GM23338 (cell line): ENCODE measurements at regions not wholly inside any gene's neighbourhood (a gene's known extent, or its start where the extent isn't known, plus 50 kb on each side); places are given as distances from the start of the nearest gene placed in this dataset.

Experiments used
- ATAC-seq: fragments of 200-7000 bp; cut with Tn5 transposase; 3 replicates; pipeline ENCODE4 v1.9.1; 2020
- DNase-seq: peaks from one replicate; pipeline ENCODE4 v3.0.0-alpha.2; 2015; ENCODE audit warnings: low spot score
- H2AFZ ChIP-seq: fragments of 200-600 bp; sonication (generic); 2 replicates; pipeline ENCODE4 v1.8.0; 2016; ENCODE audit warnings: antibody characterized with exemption, mild to moderate bottlenecking, moderate library complexity
- H3F3A ChIP-seq: fragments of 200-600 bp; sonication (generic); replicated peaks from 2 replicates; pipeline ENCODE4 v1.8.0; 2017; ENCODE audit warnings: antibody characterized with exemption, mixed run types, low read depth
- H3K27ac ChIP-seq: fragments of 200-600 bp; sonication (generic); 2 replicates; pipeline ENCODE4 v1.6.1; 2016; ENCODE audit warnings: low read depth
- H3K27me3 ChIP-seq: fragments of 200-600 bp; sonication (generic); 2 replicates; pipeline ENCODE4 v1.8.0; 2016; ENCODE audit warnings: mild to moderate bottlenecking, mixed run types, moderate library complexity; ENCODE audit not compliant: insufficient read depth
- H3K36me3 ChIP-seq: fragments of 200-600 bp; sonication (generic); 2 replicates; pipeline ENCODE4 v1.8.0; 2016; ENCODE audit warnings: mild to moderate bottlenecking; ENCODE audit not compliant: insufficient read depth
- H3K4me1 ChIP-seq: fragments of 200-600 bp; sonication (generic); 2 replicates; pipeline ENCODE4 v1.8.0; 2016; ENCODE audit warnings: mild to moderate bottlenecking, moderate library complexity; ENCODE audit not compliant: insufficient read depth
- H3K4me2 ChIP-seq: fragments of 200-600 bp; sonication (generic); 2 replicates; pipeline ENCODE4 v1.7.1; 2017; ENCODE audit warnings: mixed run types
- H3K4me3 ChIP-seq: fragments of 200-600 bp; sonication (generic); 2 replicates; pipeline ENCODE4 v1.6.1; 2016; ENCODE audit warnings: mixed run types
- H3K79me2 ChIP-seq: fragments of 200-600 bp; sonication (generic); replicated peaks from 2 replicates; pipeline ENCODE4 v1.8.0; 2017; ENCODE audit warnings: mild to moderate bottlenecking; ENCODE audit not compliant: insufficient read depth
- H3K9me2 ChIP-seq: fragments of 200-600 bp; sonication (generic); 2 replicates; pipeline ENCODE4 v1.8.0; 2017; ENCODE audit not compliant: insufficient read depth
- H4K20me1 ChIP-seq: fragments of 200-600 bp; sonication (generic); replicated peaks from 2 replicates; pipeline ENCODE4 v1.8.0; 2017; ENCODE audit warnings: mild to moderate bottlenecking; ENCODE audit not compliant: insufficient read depth
- H3K27ac Mint-ChIP-seq: 2 replicates; pipeline ENCODE4 v1.8.0; 2020; ENCODE audit warnings: inconsistent platforms, mild to moderate bottlenecking, moderate library complexity, mixed read lengths
- H3K27me3 Mint-ChIP-seq: 3 replicates; pipeline ENCODE4 v1.8.0; 2022; ENCODE audit warnings: low read depth, mild to moderate bottlenecking, moderate library complexity, mixed read lengths, inconsistent platforms; ENCODE audit not compliant: insufficient read depth, poor library complexity
- H3K36me3 Mint-ChIP-seq: 3 replicates; pipeline ENCODE4 v1.8.0; 2021; ENCODE audit warnings: low read depth, mild to moderate bottlenecking, inconsistent platforms, moderate library complexity, mixed read lengths
- H3K4me1 Mint-ChIP-seq: 3 replicates; pipeline ENCODE4 v1.8.0; 2020; ENCODE audit warnings: mild to moderate bottlenecking, inconsistent platforms, mixed read lengths
- H3K4me3 Mint-ChIP-seq: 3 replicates; pipeline ENCODE4 v1.8.0; 2021; ENCODE audit warnings: moderate library complexity, mild to moderate bottlenecking, inconsistent platforms, mixed read lengths
- H3K9me3 Mint-ChIP-seq: 3 replicates; pipeline ENCODE4 v1.8.0; 2020; ENCODE audit warnings: moderate library complexity, mild to moderate bottlenecking, inconsistent platforms, mixed read lengths
- CREB1 ChIP-seq: fragments of 250-450 bp; sonication (Bioruptor Pico); IDR thresholded peaks from 2 replicates; pipeline ENCODE4 v1.5.0; 2020; ENCODE audit warnings: low read depth, mild to moderate bottlenecking, moderate library complexity
- EZH2 ChIP-seq: fragments of 200-600 bp; sonication (generic); IDR thresholded peaks from one replicate; pipeline ENCODE4 v1.8.0; 2017; ENCODE audit warnings: antibody characterized with exemption, mild to moderate bottlenecking, low read depth; ENCODE audit not compliant: unreplicated experiment
- EZH2phosphoT487 ChIP-seq: fragments of 200-600 bp; sonication (generic); IDR thresholded peaks from one replicate; pipeline ENCODE4 v1.8.1; 2018; ENCODE audit warnings: antibody characterized with exemption; ENCODE audit not compliant: unreplicated experiment
- JUNB ChIP-seq: IDR thresholded peaks from one replicate; pipeline ENCODE4 v1.6.1; 2016; ENCODE audit warnings: antibody characterized with exemption; ENCODE audit not compliant: unreplicated experiment
- NANOG ChIP-seq: IDR thresholded peaks from 2 replicates; pipeline ENCODE4 v1.6.1; 2016; ENCODE audit warnings: antibody characterized with exemption, borderline replicate concordance
- POLR2AphosphoS5 ChIP-seq: IDR thresholded peaks from 2 replicates; pipeline ENCODE4 v1.6.1; 2016; ENCODE audit warnings: antibody characterized with exemption, low read depth
- STAT1 ChIP-seq: IDR thresholded peaks from one replicate; pipeline ENCODE4 v1.6.1; 2016; ENCODE audit warnings: antibody characterized with exemption; ENCODE audit not compliant: unreplicated experiment
- ZNF114 ChIP-seq: fragments of 250-450 bp; sonication (Bioruptor Pico); IDR thresholded peaks from 2 replicates; pipeline ENCODE4 v1.5.0; 2020; ENCODE audit warnings: mild to moderate bottlenecking, moderate library complexity
- ZNF331 ChIP-seq: fragments of 250-450 bp; sonication (Bioruptor Pico); IDR thresholded peaks from 2 replicates; pipeline ENCODE4 v1.5.0; 2020; ENCODE audit warnings: low read depth, mild to moderate bottlenecking, moderate library complexity
- TF ChIP-seq, protein P1 (sequence below): IDR thresholded peaks from 2 replicates; pipeline ENCODE4 v1.6.1; 2016; ENCODE audit warnings: antibody characterized with exemption
- TF ChIP-seq, protein P2 (sequence below): IDR thresholded peaks from one replicate; pipeline ENCODE4 v1.6.1; 2018; ENCODE audit warnings: antibody characterized with exemption; ENCODE audit not compliant: unreplicated experiment
- TF ChIP-seq, protein P3 (sequence below), 2 experiments: fragments of 200-600 bp in 1 of 2; sonication (generic) in 1 of 2; conservative IDR thresholded peaks; 2 replicates each; pipeline versions ENCODE4 v1.5.1 to v1.6.1; 2016 to 2017; ENCODE audit warnings: antibody characterized with exemption in 2 of 2, low read depth in 2 of 2, mild to moderate bottlenecking in 2 of 2, moderate library complexity in 1 of 2
- TF ChIP-seq, protein P4 (sequence below): fragments of 250-450 bp; sonication (Bioruptor Pico); IDR thresholded peaks from 2 replicates; pipeline ENCODE4 v1.5.0; 2020; ENCODE audit warnings: mild to moderate bottlenecking, moderate library complexity

DNA sequence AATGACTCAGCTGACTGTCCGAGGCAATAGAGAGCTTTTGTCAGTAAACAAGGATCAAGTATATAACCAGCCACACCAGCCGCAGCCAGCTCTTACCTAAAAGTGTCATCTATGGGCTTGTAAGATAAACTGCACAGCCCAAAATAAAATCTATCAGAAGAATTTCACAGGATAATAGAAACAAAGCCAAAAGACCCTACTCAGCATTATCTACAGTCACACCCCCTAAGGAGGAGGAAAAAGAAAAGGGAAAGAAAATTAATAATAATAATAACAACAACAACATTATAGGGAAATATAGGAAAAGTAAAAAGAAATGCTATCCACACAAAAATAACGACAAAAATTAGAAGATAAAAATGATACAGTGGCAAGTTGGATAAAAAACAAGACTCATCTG lies 1883.8 kb downstream of the OLFM4 start:
- H3K9me3 Mint-ChIP-seq: no peaks in the 10 kb centered on the region
- Histone ChIP-seq H3K27ac (no peak overlapping the region), H3K79me2 (no peaks in the 10 kb centered on the region), H2AFZ (no peak overlapping the region), H3F3A (no peaks in the 10 kb centered on the region), H3K4me3 (no peak overlapping the region), H3K4me2 (no peak overlapping the region), H3K36me3 (no peaks in the 10 kb centered on the region), H4K20me1 (no peaks in the 10 kb centered on the region), H3K4me1 (no peaks in the 10 kb centered on the region), H3K27me3 (no peaks in the 10 kb centered on the region), H3K9me2 (0 out of 2 replicates have a peak, but pooled peaks cover 3% of the 10 kb centered on the region)
- H3K27ac Mint-ChIP-seq: no peak overlapping the region; the same call in 1 of the 2 replicates
- DNase-seq: no peak
- no peak for ATAC-seq
- no peaks in the 10 kb centered on the region for H3K27me3 Mint-ChIP-seq
- peaks cover 5% of the 10 kb centered on the region; the same call in 2 of the 3 replicates for H3K36me3 Mint-ChIP-seq
- TF ChIP-seq, protein P1, sequence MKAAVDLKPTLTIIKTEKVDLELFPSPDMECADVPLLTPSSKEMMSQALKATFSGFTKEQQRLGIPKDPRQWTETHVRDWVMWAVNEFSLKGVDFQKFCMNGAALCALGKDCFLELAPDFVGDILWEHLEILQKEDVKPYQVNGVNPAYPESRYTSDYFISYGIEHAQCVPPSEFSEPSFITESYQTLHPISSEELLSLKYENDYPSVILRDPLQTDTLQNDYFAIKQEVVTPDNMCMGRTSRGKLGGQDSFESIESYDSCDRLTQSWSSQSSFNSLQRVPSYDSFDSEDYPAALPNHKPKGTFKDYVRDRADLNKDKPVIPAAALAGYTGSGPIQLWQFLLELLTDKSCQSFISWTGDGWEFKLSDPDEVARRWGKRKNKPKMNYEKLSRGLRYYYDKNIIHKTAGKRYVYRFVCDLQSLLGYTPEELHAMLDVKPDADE: no peak
- no peak for TF ChIP-seq JUNB
- no peak for TF ChIP-seq ZNF114 (CRISPR knock-in tag)
- no peak for TF ChIP-seq CREB1 (CRISPR knock-in tag)
- TF ChIP-seq, protein P2, sequence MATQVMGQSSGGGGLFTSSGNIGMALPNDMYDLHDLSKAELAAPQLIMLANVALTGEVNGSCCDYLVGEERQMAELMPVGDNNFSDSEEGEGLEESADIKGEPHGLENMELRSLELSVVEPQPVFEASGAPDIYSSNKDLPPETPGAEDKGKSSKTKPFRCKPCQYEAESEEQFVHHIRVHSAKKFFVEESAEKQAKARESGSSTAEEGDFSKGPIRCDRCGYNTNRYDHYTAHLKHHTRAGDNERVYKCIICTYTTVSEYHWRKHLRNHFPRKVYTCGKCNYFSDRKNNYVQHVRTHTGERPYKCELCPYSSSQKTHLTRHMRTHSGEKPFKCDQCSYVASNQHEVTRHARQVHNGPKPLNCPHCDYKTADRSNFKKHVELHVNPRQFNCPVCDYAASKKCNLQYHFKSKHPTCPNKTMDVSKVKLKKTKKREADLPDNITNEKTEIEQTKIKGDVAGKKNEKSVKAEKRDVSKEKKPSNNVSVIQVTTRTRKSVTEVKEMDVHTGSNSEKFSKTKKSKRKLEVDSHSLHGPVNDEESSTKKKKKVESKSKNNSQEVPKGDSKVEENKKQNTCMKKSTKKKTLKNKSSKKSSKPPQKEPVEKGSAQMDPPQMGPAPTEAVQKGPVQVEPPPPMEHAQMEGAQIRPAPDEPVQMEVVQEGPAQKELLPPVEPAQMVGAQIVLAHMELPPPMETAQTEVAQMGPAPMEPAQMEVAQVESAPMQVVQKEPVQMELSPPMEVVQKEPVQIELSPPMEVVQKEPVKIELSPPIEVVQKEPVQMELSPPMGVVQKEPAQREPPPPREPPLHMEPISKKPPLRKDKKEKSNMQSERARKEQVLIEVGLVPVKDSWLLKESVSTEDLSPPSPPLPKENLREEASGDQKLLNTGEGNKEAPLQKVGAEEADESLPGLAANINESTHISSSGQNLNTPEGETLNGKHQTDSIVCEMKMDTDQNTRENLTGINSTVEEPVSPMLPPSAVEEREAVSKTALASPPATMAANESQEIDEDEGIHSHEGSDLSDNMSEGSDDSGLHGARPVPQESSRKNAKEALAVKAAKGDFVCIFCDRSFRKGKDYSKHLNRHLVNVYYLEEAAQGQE: no peak
- no peak for TF ChIP-seq NANOG
- TF ChIP-seq EZH2: no peak
- no peak for TF ChIP-seq EZH2phosphoT487
- no peak for TF ChIP-seq POLR2AphosphoS5
- TF ChIP-seq, protein P3, sequence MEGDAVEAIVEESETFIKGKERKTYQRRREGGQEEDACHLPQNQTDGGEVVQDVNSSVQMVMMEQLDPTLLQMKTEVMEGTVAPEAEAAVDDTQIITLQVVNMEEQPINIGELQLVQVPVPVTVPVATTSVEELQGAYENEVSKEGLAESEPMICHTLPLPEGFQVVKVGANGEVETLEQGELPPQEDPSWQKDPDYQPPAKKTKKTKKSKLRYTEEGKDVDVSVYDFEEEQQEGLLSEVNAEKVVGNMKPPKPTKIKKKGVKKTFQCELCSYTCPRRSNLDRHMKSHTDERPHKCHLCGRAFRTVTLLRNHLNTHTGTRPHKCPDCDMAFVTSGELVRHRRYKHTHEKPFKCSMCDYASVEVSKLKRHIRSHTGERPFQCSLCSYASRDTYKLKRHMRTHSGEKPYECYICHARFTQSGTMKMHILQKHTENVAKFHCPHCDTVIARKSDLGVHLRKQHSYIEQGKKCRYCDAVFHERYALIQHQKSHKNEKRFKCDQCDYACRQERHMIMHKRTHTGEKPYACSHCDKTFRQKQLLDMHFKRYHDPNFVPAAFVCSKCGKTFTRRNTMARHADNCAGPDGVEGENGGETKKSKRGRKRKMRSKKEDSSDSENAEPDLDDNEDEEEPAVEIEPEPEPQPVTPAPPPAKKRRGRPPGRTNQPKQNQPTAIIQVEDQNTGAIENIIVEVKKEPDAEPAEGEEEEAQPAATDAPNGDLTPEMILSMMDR (conservative IDR thresholded peaks at IDR 0.05; ENCODE audit: low read depth in 2 of 2): no peak
- TF ChIP-seq, protein P4, sequence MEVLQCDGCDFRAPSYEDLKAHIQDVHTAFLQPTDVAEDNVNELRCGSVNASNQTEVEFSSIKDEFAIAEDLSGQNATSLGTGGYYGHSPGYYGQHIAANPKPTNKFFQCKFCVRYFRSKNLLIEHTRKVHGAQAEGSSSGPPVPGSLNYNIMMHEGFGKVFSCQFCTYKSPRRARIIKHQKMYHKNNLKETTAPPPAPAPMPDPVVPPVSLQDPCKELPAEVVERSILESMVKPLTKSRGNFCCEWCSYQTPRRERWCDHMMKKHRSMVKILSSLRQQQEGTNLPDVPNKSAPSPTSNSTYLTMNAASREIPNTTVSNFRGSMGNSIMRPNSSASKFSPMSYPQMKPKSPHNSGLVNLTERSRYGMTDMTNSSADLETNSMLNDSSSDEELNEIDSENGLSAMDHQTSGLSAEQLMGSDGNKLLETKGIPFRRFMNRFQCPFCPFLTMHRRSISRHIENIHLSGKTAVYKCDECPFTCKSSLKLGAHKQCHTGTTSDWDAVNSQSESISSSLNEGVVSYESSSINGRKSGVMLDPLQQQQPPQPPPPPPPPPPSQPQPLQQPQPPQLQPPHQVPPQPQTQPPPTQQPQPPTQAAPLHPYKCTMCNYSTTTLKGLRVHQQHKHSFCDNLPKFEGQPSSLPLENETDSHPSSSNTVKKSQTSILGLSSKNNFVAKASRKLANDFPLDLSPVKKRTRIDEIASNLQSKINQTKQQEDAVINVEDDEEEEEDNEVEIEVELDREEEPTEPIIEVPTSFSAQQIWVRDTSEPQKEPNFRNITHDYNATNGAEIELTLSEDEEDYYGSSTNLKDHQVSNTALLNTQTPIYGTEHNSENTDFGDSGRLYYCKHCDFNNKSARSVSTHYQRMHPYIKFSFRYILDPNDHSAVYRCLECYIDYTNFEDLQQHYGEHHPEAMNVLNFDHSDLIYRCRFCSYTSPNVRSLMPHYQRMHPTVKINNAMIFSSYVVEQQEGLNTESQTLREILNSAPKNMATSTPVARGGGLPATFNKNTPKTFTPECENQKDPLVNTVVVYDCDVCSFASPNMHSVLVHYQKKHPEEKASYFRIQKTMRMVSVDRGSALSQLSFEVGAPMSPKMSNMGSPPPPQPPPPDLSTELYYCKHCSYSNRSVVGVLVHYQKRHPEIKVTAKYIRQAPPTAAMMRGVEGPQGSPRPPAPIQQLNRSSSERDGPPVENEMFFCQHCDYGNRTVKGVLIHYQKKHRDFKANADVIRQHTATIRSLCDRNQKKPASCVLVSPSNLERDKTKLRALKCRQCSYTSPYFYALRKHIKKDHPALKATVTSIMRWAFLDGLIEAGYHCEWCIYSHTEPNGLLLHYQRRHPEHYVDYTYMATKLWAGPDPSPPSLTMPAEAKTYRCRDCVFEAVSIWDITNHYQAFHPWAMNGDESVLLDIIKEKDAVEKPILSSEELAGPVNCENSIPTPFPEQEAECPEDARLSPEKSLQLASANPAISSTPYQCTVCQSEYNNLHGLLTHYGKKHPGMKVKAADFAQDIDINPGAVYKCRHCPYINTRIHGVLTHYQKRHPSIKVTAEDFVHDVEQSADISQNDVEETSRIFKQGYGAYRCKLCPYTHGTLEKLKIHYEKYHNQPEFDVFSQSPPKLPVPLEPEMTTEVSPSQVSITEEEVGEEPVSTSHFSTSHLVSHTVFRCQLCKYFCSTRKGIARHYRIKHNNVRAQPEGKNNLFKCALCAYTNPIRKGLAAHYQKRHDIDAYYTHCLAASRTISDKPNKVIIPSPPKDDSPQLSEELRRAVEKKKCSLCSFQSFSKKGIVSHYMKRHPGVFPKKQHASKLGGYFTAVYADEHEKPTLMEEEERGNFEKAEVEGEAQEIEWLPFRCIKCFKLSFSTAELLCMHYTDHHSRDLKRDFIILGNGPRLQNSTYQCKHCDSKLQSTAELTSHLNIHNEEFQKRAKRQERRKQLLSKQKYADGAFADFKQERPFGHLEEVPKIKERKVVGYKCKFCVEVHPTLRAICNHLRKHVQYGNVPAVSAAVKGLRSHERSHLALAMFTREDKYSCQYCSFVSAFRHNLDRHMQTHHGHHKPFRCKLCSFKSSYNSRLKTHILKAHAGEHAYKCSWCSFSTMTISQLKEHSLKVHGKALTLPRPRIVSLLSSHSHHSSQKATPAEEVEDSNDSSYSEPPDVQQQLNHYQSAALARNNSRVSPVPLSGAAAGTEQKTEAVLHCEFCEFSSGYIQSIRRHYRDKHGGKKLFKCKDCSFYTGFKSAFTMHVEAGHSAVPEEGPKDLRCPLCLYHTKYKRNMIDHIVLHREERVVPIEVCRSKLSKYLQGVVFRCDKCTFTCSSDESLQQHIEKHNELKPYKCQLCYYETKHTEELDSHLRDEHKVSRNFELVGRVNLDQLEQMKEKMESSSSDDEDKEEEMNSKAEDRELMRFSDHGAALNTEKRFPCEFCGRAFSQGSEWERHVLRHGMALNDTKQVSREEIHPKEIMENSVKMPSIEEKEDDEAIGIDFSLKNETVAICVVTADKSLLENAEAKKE (CRISPR knock-in tag): no peak
- TF ChIP-seq ZNF331 (CRISPR knock-in tag): no peak
- no peak for TF ChIP-seq STAT1
- no peaks in the 10 kb centered on the region for H3K4me1 Mint-ChIP-seq
- H3K4me3 Mint-ChIP-seq: no peak overlapping the region
